22Rv1 (cell line): ENCODE measurements at regions not wholly inside any gene's neighbourhood (a gene's known extent, or its start where the extent isn't known, plus 50 kb on each side); places are given as distances from the start of the nearest gene placed in this dataset.

ENCODE experiments used
- H3K27ac ChIP-seq: fragments of 450-650 bp; 2 replicates; pipeline ENCODE4 v1.5.1; 2017
- CTCF ChIP-seq: fragments of 450-650 bp; IDR thresholded peaks from 2 replicates; pipeline ENCODE4 v1.5.1; 2017; ENCODE audit warnings: mild to moderate bottlenecking
- ZFX ChIP-seq: fragments of 450-650 bp; IDR thresholded peaks from 2 replicates; pipeline ENCODE4 v1.6.1; 2017; ENCODE audit warnings: antibody characterized with exemption, borderline replicate concordance

GRCh38 chr1:2857521-2857920, 56.0 kb upstream of the TTC34 start:
- no peak for TF ChIP-seq ZFX
- TF ChIP-seq CTCF, result no peak
- H3K27ac ChIP-seq, result no peak overlapping the region

- no peak for TF ChIP-seq ZFX
- TF ChIP-seq CTCF, result no peak
- no peak overlapping the region for H3K27ac ChIP-seq
These were observed 57.2 kb upstream of the TTC34 start for GRCh38 chr1:2858676-2859075.

- no peak overlapping the region for H3K27ac ChIP-seq
- no peak for TF ChIP-seq ZFX
- TF ChIP-seq CTCF, result no peak
These were observed 57.9 kb upstream of the TTC34 start for GRCh38 chr1:2859219-2859880.

- TF ChIP-seq ZFX (no peak), CTCF (no peak)
- no peak overlapping the region for H3K27ac ChIP-seq
These were observed 58.5 kb upstream of the TTC34 start for GRCh38 chr1:2859881-2860430.

- no peak overlapping the region for H3K27ac ChIP-seq
- TF ChIP-seq ZFX (no peak), CTCF (no peak)
These were observed 59.1 kb upstream of the TTC34 start for GRCh38 chr1:2860476-2861142.

- H3K27ac ChIP-seq, result no peak overlapping the region
- no peak for TF ChIP-seq ZFX
- TF ChIP-seq CTCF, result no peak
These were observed 59.9 kb upstream of the TTC34 start for GRCh38 chr1:2861143-2861987.
